K562 (cell line): ENCODE measurements at regions not wholly inside any gene's neighbourhood (a gene's known extent, or its start where the extent isn't known, plus 50 kb on each side); places are given as distances from the start of the nearest gene placed in this dataset.

Experiments
- ATAC-seq: fragments of 200-7000 bp; cut with Tn5 transposase; 3 replicates; pipeline ENCODE4 v1.9.1; 2020; ENCODE audit warnings: moderate library complexity
- BruUV-seq: library from RNA; stranded (reverse); fragments of 400-500 nt; replicated peaks from 2 replicates; lab custom pipeline; 2021; lab: Mats Ljungman, UMichigan
- CTCF ChIA-PET: fragments of 300-600 bp; formaldehyde crosslinking; extraction: SDS; loops from one replicate; lab custom pipeline; 2021; ENCODE audit warnings: low intra/inter-chr PET ratio; lab: Yijun Ruan, JAX
- POLR2A ChIA-PET: fragments of 300-600, 350-650 bp; sonication (Branson Sonifier 250); formaldehyde crosslinking; extraction: SDS; loops from one replicate; lab custom pipeline; 2021; ENCODE audit warnings: antibody characterized with exemption, inconsistent platforms; lab: Yijun Ruan, JAX
- DNase-seq, 4 experiments: peaks; one replicate each; pipeline versions ENCODE4 v3.0.0 to v3.0.0-alpha.2; 2011 to 2018; ENCODE audit warnings: low spot score in 3 of 4, mixed read lengths in 3 of 4; ENCODE audit errors: extremely low read depth in 1 of 4
- FAIRE-seq: peaks from 2 replicates; lab custom pipeline; 2011; peaks lifted over from hg19 to GRCh38; lab: Jason Lieb, UNC
- H2AFZ ChIP-seq: 2 replicates; pipeline ENCODE4 v1.6.0; 2011; ENCODE audit warnings: low read depth, low read length, control low read depth, inconsistent platforms
- H3K27ac ChIP-seq: fragments of 200-600 bp; 3 replicates; pipeline ENCODE4 v1.8.0; 2011; ENCODE audit warnings: low read depth, mild to moderate bottlenecking, control low read depth, inconsistent platforms, low read length, moderate library complexity, mixed read lengths; ENCODE audit errors: extremely low read depth
- H3K27me3 ChIP-seq, 2 experiments: fragments of 300-600 bp in 1 of 2; 2 replicates in 1 of 2; 3 replicates in 1 of 2; pipeline versions ENCODE4 v1.6.0 to v1.8.0; 2011; ENCODE audit warnings: inconsistent platforms in 2 of 2, low read length in 2 of 2, mild to moderate bottlenecking in 1 of 2, mixed read lengths in 1 of 2, moderate library complexity in 1 of 2; ENCODE audit not compliant: control insufficient read depth in 2 of 2, insufficient read depth in 2 of 2
- H3K36me3 ChIP-seq: fragments of 300-600 bp; 3 replicates; pipeline ENCODE4 v1.8.0; 2011; ENCODE audit warnings: mild to moderate bottlenecking, low read length, inconsistent platforms; ENCODE audit not compliant: control insufficient read depth, insufficient read depth
- H3K4me1 ChIP-seq, 2 experiments: fragments of 200-600 bp in 1 of 2; replicated peaks in 1 of 2; 2 replicates in 1 of 2; 3 replicates in 1 of 2; pipeline versions ENCODE4 v1.5.1 to v1.8.0; 2011; ENCODE audit warnings: inconsistent platforms in 2 of 2, low read length in 2 of 2, mild to moderate bottlenecking in 1 of 2, mixed read lengths in 1 of 2, moderate library complexity in 1 of 2; ENCODE audit not compliant: control insufficient read depth in 2 of 2, insufficient read depth in 2 of 2
- H3K4me2 ChIP-seq: 2 replicates; pipeline ENCODE4 v1.6.1; 2011; ENCODE audit warnings: low read length, control low read depth, inconsistent platforms, mixed read lengths; ENCODE audit not compliant: insufficient read depth
- H3K4me3 ChIP-seq: fragments of 200-600 bp; sonication (generic), shearing (Covaris generic); 2 replicates; pipeline ENCODE4 v1.5.1; 2016; ENCODE audit warnings: control low read depth, inconsistent platforms
- H3K79me2 ChIP-seq: fragments of 200-600 bp; 3 replicates; pipeline ENCODE4 v1.8.0; 2011; ENCODE audit warnings: low read length, inconsistent platforms; ENCODE audit not compliant: control insufficient read depth, insufficient read depth
- H3K9ac ChIP-seq, 2 experiments: 2 replicates each; pipeline versions ENCODE4 v1.6.0 to v1.6.1; 2011; ENCODE audit warnings: low read depth in 2 of 2, low read length in 2 of 2, control low read depth in 1 of 2, inconsistent platforms in 1 of 2, mild to moderate bottlenecking in 1 of 2, mixed read lengths in 1 of 2; ENCODE audit not compliant: insufficient read depth in 1 of 2
- H3K9me1 ChIP-seq: one replicate; pipeline ENCODE4 v1.6.0; 2011; ENCODE audit warnings: inconsistent platforms, mild to moderate bottlenecking, low read length, moderate library complexity; ENCODE audit not compliant: control insufficient read depth, insufficient read depth
- H3K9me3 ChIP-seq: replicated peaks from 2 replicates; pipeline ENCODE4 v1.5.1; 2011; ENCODE audit warnings: low read depth, low read length, inconsistent platforms; ENCODE audit not compliant: control insufficient read depth, insufficient read depth
- H4K20me1 ChIP-seq: replicated peaks from 2 replicates; pipeline ENCODE4 v1.6.1; 2011; ENCODE audit warnings: low read length, inconsistent platforms, mixed read lengths; ENCODE audit not compliant: control insufficient read depth, insufficient read depth
- BRD9 ChIP-seq: fragments of 450-650 bp; IDR thresholded peaks from 2 replicates; pipeline ENCODE4 v1.6.1; 2018; ENCODE audit warnings: low read depth; ENCODE audit not compliant: partially characterized antibody
- CBX8 ChIP-seq: fragments of 200-600 bp; sonication (generic); IDR thresholded peaks from 2 replicates; pipeline ENCODE4 v1.6.1; 2012; ENCODE audit warnings: borderline replicate concordance, mixed run types, low read depth, mild to moderate bottlenecking, moderate library complexity, mixed read lengths, low read length, control low read depth, inconsistent platforms; ENCODE audit not compliant: poor library complexity, severe bottlenecking; ENCODE audit errors: extremely low read depth
- FIP1L1 ChIP-seq: fragments of 200-400 bp; formaldehyde crosslinking; IDR thresholded peaks from 2 replicates; pipeline ENCODE4 v1.6.1; 2018; ENCODE audit warnings: mild to moderate bottlenecking, low read depth, low read length; ENCODE audit not compliant: poor library complexity, severe bottlenecking
- HBP1 ChIP-seq: fragments of 450-650 bp; formaldehyde crosslinking; IDR thresholded peaks from 2 replicates; pipeline ENCODE4 v1.4.0; 2022; ENCODE audit warnings: missing genetic modification characterization
- HCFC1 ChIP-seq: IDR thresholded peaks from 2 replicates; pipeline ENCODE4 v1.6.1; 2012; ENCODE audit warnings: low read depth, low read length, improper control_type of control experiment
- HDAC1 ChIP-seq, 2 experiments: fragments of 450-650 bp; IDR thresholded peaks; 2 replicates each; pipeline ENCODE4 v1.6.1; 2016 to 2017; ENCODE audit warnings: inconsistent platforms in 1 of 2, mild to moderate bottlenecking in 1 of 2, moderate library complexity in 1 of 2
- NR1H2 ChIP-seq: sonication (generic); formaldehyde crosslinking; IDR thresholded peaks from 2 replicates; pipeline ENCODE4 v1.4.0; 2020; ENCODE audit warnings: mild to moderate bottlenecking, missing genetic modification reagents
- PTTG1 ChIP-seq: fragments of 450-650 bp; IDR thresholded peaks from 2 replicates; pipeline ENCODE4 v1.6.1; 2016; ENCODE audit warnings: low read depth, mild to moderate bottlenecking, missing genetic modification characterization, missing compliant biosample characterization
- RBM15 ChIP-seq: fragments of 200-400 bp; formaldehyde crosslinking; IDR thresholded peaks from 2 replicates; pipeline ENCODE4 v1.6.1; 2018; ENCODE audit warnings: mild to moderate bottlenecking, low read length, moderate library complexity; ENCODE audit not compliant: insufficient read depth
- ZNF830 ChIP-seq: fragments of 250-450 bp; sonication (Bioruptor Pico); IDR thresholded peaks from 2 replicates; pipeline ENCODE4 v1.5.0; 2021; ENCODE audit warnings: mild to moderate bottlenecking
- WGBS: fragments of 100-300 bp; shearing (Covaris generic); methylation state at CpG from one replicate; pipeline ENCODE4 v1.1.6; 2016; ENCODE audit warnings: low coverage, mixed read lengths; ENCODE audit not compliant: insufficient coverage; ENCODE audit errors: missing lambda C conversion rate; 5-methylcytosine and 5-hydroxymethylcytosine counted together
- in situ Hi-C: fragments of 300-500 bp; cut with MboI; formaldehyde crosslinking; loops from 4 replicates; pipeline ENCODE4 v1.15.0; 2018; ENCODE audit warnings: inconsistent platforms, mixed read lengths
- intact Hi-C: fragments of 100-400 bp; cut with micrococcal nuclease; formaldehyde crosslinking; loops from 2 replicates; pipeline ENCODE4 v1.14.2; 2022

- BruUV-seq = no TSS peak
- FAIRE-seq (no peak), DNase-seq (no peak), ATAC-seq (no peak)
- ChIA-PET POLR2A (no interaction called here), CTCF (interaction anchor here (1.1 kb wide), 1 partner anchor 265 kb away, joined by 3 read pairs; no protein-coding TSS in a partner anchor)
- Histone ChIP-seq H3K4me1 (no peaks in the 10 kb centered on the region), H3K9me3 (no peaks in the 10 kb centered on the region), H3K9me1 (no peaks in the 10 kb centered on the region), H3K27me3 (no peaks in the 10 kb centered on the region; a peak in 1 of 5 replicates), H3K36me3 (no peaks in the 10 kb centered on the region), H3K27ac (no peak overlapping the region), H3K9ac (no peak overlapping the region), H3K79me2 (no peaks in the 10 kb centered on the region), H3K4me2 (no peak overlapping the region), H4K20me1 (no peaks in the 10 kb centered on the region), H3K4me3 (no peak overlapping the region), H2AFZ (no peak overlapping the region)
- intact Hi-C loops = no loop called here
- TF ChIP-seq HDAC1 (IDR thresholded peaks at IDR 0.05) = no peak
- no peak for TF ChIP-seq HBP1 (CRISPR knock-in tag)
- no peak for TF ChIP-seq NR1H2
- TF ChIP-seq CBX8 = no peak
- TF ChIP-seq BRD9 = no peak
- TF ChIP-seq PTTG1 (tag) = no peak
- no peak for TF ChIP-seq ZNF830 (CRISPR knock-in tag)
- no peak for TF ChIP-seq HCFC1
- TF ChIP-seq RBM15 = no peak
- TF ChIP-seq FIP1L1 = no peak
- in situ Hi-C loops = no loop called here
- 0% methylated on average over 5 of the region's 5 CpGs for WGBS
Observed at GRCh38 chr7:142519079-142520078, 229.9 kb upstream of the PRSS1 start.
